HG03378 (cell line): ENCODE measurements at regions not wholly inside any gene's neighbourhood (a gene's known extent, or its start where the extent isn't known, plus 50 kb on each side); places are given as distances from the start of the nearest gene placed in this dataset.

Experiments
- ATAC-seq: cut with Tn5 transposase; IDR thresholded peaks from one replicate; pipeline ENCODE4 v1.9.1; 2021; ENCODE audit warnings: mild to moderate bottlenecking, moderate library complexity; ENCODE audit not compliant: unreplicated experiment

DNA sequence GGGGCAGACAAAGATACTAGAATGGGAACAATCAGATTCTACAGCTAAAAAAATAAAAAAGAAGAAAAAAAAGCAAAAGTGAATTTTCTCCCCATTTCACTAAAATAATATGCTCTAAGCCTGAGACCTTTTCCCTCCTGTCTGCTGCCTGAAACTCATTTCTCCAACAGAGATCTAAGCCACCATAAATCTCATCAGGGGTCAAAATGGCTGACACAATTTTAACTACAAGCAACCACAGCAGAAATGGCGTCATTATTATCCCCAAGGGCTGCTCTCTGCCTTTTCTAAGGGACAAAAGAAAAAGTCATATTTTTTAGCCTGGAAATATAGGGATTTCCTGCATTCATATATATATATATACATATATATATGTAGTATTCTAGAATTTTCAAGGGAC is 183.7 kb upstream of the CAMK1G start:
- ATAC-seq = no peak

DNA sequence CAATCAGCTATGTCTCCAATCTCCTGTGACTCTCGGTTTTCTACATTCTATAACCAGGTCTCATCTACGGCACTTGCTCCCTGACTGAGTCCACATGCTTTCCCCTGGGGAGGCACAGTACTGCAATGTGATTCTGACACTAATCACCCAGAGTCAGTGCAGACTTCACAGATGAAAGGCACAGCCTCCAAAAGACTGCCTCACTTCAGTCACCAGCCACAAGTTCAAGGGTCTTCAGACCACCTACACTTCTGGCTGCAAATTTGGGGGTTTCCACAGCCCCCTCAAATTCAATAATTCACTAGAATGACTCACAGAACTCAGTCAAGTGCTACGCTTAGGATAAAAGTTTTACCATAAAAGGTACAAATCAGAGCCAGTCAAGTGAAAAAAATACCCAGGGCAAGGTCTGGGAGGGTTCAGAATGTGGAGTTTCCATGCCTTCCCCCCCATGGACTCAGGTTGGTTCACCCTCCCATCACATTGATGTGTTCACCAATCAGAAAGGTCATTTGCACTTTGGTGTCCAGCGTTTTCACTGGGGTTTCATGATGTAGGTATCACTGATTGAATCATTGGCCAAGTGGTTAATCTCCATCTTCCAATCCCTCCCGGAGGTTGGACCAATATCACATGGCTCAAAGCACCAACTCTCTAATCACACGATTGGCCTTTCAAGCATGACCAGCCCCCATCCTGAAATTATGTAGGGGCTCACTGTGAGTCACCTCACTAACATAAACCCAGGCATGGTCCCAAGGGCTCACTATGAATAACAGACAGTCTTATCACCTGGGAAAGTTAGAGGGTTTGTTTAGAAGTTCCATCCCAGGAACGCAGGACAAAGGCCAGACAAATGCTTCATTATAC is 182.9 kb upstream of the CAMK1G start:
- no peak for ATAC-seq

DNA sequence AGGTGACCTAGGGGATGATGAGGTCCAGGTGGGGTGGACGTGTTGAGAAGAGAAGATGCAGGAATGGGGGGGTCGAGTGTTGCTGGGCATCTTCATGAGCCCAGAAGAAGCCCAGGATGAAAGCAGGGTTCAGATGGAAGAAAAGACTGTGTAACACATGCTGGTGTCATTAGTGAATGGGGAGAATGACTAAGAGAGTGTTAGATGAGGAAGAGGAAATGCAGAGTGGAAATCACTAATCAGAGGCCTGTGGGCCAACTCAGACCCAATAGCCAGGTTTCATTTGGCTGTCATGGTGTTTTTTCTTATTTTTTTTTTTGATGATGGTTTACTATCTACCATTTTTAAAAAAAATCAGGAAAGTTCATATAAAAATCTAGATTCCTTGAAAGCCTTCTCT is 180.8 kb upstream of the CAMK1G start:
- ATAC-seq = no peak

DNA sequence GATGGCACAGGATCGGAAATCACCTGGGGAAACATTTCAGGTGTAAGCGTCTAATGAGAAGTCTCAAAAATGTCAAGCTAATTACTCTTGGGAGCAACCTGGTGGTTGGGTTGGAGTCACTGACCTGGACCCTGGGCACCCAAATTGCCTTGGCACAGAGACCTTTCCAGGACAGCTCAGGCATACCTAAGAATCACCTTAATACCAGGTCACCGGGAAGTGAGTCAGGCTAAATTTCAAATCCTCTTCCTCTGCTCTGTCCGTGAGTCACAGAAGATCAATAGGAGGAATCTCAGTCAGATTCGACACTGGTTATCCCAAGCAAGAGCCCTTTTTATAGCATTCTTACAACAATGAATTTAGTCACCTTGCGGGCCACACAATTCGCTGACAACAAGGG is 179.6 kb upstream of the CAMK1G start:
- no peak for ATAC-seq

DNA sequence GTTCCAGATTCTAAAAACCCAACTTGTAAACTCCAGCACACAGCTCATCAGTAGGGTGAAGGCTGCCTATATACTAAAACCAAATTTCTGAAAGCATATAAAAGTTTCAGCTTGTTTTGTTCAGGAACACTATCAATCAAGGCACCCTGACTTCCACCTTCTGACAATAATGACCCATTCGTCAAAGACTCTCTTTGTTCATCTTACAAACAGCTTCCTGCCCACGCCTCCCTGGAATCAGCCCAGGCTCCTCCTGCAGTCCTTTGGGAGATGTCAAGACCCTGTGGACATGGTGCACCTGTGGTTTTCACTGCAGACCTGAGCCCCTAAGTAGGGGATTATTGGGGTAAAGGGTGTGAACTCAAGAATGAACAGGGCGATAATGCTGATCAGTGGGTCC is 178.9 kb upstream of the CAMK1G start:
- no peak for ATAC-seq

DNA sequence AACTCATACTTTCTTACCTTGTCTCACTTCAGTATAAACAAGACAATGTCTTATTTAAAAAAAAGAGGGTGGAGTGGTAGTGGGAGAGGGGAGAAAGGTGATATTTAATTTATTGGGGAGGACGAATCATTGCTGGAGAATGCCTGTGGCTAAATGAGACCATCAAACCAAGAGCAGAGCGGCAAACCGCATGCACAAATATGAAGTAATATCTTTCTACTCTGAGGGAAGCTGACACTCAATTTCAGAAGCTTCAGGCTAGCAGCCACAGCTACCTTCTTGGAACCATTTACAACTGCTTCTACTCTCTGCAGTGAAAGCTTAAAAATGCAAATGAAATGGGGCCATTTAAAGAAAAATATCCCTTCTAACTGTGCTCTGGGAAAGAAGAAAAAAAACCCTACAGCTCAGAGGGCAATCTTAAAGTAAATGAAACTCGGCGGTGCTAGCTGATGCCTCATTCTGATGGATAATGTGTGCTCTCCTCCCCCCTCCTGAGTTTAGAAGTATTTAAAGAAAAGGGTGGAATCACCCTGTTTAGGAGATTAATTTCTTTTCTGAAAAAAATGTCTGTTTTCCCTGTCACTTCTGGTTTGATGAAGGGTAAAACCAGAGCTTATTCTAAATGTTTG is 178.2 kb upstream of the CAMK1G start:
- ATAC-seq = no peak

DNA sequence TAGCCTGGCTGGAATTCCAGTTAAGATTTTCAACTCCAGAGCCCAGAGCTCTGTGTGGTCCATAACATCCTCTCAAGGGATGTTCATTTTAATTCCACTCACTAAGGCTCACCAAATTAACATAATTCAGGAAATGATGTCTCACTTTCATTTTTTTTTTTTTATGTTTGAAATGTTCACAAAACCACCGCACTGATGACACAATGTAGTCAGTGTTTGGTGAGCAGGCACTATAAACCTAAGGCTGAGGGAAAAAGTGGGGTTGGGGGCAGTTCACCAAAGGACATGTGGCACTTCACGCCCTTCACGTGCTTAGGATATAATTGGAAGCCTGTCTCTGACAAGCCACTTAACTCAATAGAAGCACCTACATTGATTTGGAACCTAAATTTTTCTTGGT is 177.3 kb upstream of the CAMK1G start:
- no peak for ATAC-seq

DNA sequence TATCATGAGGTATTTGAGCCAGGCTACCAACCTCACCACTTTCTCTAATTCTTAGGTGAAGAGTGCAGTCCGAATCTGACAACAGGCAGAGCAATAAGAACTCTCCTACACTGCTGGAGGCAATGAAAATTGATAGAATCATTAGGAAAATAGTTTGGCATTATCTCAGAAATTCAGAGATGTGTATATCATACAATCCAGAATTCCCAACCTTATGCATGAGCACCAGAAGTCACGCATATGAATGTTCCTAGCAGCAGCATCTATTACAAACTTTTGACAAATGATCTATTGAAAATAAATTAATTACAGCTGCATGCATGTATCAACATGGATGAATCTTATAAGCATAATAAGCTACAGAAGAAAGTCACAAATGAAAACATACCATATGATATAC is 176.9 kb upstream of the CAMK1G start:
- ATAC-seq = no peak

DNA sequence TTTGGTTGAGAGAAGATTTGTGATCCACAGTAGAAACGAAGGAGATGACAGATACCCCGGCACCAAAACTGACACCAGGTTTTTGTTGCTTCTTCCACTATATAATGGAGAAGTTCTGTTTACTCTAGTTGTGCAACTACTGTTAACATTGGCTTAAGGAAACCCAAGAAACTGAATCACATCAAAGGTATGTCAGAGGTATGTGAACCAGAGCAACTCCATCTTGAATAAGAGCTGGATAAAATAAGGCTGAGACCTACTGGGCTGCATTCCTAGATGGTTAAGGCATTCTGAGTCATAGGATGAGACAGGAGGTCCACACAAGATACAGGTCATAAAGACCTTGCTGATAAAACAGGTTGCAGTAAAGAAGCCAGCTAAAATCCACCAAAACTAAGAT is 173.7 kb upstream of the CAMK1G start:
- no peak for ATAC-seq

DNA sequence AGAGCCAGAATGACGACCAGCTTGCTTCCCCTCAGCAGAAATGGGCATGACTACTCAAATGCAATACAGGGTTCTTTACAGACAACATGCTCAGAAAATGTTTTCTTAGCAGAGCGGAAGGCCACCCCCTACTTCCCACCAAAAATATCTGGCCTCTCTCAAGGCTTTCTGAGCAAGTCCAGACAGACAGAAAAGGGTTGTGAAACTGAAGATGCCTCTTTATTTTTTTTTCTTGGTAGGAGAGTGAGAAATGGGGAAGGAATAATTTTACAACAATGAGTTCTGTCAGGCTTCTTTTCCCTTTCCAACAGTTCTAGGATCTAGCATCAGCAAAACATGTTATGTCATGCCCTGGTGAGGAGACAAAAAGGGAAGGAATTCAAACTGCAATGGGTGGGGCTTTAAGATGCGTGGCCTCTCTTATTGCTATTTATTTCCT is 172.0 kb upstream of the CAMK1G start:
- ATAC-seq = no peak

DNA sequence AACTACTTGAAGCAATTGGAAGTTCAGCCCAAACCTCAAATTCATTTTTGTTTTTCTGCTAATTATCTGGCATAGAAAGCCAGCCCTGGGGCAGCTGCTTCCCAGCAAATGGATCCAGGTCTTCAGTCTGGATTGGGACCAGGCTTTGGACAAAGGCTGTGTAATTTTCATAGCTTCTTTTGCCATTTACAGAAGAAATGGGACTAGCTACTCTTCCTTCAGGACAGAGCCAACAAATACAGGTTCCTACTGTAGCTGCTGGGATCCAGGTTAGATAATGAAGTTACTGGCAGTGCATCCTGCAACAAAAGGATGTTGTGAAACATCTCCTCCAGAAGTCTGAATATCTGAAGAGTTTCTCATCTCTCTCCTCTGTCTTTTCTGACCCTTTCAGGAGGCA is 171.5 kb upstream of the CAMK1G start:
- ATAC-seq = no peak

DNA sequence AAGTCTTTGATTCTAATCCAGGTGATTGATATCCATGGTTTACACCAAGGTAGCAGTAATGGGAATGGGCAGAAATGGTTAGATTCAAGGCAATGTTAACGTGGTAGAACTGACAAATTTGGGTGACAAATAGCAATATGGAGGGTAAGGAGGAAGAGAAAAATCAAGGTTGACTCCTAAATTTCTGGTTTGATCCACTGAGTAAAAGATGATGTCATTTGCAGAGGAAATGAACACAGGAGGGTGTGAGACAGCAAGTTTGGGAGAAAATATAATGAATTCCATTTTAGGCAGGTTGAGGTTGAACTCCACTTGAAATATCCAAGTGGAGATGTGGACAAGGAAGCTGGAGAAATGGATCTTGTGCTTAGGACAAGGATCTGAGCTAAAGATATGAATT is 170.9 kb upstream of the CAMK1G start:
- no peak for ATAC-seq

DNA sequence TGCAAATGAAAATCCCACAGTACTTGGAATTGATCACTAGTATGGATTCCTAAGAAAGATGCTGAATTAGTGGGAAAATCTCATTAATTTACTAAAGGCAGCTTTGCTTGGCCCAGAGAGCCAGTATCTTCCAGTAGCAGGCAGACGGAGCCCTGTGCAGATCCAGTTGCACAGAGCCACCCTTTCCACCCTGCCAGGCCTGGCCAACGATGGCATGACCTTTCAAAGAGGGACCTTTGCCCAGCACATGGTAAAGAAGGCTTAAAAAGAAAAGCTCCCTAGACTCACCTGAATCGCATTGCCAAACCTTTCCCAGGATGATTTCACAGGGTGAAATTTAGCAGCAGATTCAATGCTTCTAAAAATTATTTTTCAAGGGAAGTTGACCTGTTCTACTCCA is 170.5 kb upstream of the CAMK1G start:
- ATAC-seq = no peak

DNA sequence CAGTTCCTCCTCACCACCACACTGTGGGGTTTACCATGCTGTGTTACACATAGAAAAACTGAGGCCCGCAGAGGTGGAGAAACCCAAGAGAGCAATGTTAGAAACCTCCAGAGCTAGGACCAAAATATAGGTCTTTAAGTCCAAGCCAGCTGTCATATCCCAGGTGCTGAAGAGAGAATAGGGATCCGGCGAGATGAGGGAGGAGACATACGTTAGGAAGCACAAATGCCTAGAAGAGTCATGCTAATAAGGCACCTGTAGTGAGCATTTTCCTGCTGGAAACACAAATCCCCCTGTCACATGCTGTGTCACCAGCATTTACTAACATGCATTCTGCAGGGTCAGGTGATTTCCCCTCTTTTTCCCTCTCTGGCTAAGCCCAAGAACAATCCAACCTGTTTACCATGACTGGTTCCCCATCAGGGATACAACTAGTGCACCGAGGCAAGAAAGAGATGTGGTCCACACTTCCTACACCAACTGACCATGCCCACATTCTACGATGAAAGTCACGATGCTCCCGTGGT is 168.6 kb upstream of the CAMK1G start:
- no peak for ATAC-seq

DNA sequence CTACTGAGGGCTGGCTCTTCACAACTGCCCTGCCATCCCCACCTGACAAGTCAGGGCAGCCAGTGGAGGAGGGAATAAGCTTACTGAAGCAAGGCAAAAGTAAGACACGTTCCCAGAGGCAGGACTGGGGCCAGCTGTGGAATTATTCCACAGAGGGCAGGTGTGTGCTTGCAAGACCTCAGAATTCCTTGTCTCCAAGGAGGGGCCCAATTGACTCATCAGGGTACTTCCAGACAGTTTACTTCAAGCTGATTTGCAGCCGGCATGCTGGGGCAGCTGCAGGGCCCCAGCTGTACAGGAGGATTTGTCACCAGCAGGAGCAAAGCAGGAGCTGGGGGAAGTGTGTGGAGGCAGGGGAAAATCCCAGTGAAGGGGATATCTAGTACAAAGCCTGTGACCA is 167.5 kb upstream of the CAMK1G start:
- ATAC-seq = no peak

DNA sequence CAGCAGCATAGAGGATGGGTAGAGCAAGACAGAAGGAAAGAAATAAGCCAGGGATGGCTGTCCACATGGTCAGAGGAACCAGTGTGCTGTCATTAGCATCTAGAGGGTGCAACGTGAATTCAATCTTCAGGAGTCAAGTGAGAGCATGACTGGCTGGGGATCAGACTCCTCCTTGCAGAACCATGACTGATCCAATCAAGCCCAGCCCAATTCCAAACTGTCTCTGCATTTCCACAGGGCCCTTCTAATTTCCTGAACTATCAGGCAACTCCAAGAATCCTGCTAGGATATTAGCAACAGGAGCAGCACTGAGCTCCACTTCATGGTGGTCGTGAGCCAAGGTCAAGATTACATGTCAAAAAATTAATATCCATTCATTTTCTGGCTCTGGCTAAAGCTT is 166.8 kb upstream of the CAMK1G start:
- no peak for ATAC-seq

DNA sequence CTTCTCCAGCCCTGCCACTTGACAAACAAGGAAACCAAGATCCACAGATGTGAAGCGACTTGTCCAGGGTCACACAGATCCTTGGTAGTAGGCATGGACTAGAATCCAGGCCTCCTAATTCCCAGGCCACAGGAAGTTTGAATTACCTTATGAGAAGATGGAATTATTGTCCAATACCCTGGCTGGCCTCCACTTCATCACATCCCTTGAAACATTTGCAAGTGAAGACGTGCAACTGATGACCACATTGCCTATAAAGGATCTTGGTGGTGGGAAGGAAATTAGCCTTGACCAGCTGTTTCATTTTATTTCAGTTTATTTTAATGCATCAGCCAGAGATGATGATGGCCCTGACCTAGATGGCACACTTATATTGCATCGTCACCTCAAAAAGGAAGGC is 165.8 kb upstream of the CAMK1G start:
- no peak for ATAC-seq

DNA sequence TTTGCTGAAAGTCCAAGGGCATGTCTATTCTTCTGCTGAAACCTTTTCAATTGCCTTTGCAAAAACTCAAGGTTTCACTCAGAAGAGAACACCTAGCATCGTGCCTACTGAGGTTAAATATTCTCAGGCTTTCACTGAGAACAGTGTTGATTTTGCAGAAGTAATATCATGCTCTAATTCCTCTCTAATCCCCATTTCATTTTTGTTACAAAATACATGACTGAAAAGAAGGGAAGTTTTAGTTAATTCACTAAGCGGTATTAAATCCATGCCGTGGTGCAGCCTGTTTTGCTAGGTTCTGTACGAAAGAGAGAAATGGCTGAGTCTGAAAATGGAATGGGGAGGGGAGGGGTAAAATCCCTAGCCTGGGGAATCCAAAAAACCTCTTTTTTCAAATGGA is 163.2 kb upstream of the CAMK1G start:
- ATAC-seq = no peak

DNA sequence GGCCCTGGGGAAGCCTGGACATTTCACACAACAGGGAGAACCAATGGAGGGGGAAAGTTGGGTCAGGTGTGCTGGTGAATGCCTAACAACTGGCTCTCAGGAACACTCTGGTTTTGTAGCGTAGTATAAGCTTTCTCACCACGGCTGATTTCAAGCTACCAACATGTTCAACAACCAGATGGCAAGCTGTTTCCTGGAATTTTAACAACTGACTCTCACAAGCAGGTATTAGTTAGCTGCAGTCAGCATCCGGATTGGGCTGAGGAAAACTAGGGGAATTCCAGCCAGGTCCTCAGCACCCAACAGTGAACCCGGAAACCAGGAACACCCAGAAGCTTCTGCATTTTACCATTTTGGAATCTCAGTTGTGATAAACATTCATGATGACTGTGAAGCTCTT is 162.3 kb upstream of the CAMK1G start:
- ATAC-seq = no peak

DNA sequence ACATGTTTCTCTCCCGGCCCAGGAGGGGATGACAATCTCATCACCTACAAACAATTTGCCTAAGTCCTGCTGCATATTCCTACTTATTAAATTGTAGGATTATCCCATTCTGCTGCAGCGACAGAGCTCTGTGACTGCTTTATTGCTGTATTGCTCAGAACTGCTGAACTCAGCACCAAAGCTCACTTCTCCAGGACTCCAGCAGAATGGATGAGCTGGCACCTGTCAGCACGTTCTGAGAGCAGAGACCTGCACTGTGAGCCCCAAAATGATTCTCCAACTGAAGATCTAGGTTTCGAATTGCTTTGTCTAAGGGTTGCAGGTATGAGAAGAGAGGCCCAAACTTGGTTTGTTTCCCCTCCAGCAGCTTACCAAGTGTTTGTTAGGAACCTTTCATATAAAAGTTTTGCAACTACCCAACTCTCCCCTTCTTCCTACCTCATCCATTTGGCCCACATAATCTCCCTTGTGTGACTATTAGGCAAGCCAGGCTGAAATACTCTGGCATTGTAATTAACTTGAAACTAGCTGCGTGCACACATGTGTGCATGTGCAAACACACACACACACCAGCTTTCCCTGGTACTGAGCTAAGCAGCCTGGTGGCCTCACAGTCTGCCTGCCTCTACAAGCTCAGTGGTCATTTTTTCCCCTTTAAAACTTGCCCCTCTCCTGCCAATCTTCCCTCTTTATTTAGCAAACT is 161.4 kb upstream of the CAMK1G start:
- no peak for ATAC-seq

DNA sequence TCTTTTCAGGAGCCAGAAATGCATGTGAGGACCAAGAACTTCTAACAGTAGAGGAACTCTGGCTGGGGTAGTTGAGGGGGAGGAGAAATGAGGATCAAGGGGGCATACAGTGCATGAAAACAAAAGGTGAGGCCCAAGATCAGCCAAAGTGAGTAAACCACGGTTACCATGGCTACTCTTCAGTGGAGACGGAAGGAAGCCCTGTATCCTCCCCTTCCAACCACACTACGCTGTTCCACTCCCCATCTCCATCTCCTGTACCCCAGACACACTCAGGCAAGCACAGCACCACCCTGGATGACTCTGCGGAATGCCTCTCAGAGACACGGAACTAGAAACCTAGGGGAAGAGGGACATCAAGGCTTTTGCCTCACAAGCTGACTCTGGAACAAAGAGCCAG is 157.6 kb upstream of the CAMK1G start:
- ATAC-seq = no peak

DNA sequence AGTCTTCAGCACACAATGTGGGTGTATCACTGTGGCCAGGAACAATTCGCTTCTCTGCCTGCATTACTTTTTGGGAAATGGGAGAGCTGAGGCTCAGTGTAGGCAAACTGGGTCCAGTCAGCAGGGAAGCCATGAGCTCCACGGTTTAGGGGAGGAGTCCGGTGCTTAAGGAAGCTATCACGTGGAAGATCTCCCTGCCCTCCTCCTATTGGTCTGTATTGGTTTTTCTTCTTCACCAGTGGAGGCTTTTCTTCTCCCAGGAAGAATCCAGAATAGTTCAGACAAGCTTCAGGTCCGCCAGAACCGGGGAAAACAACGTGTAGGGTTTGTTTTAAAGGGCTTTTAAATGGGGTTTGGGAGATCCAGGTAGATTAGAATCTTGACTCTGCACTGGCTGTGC is 156.2 kb upstream of the CAMK1G start:
- no peak for ATAC-seq
